Fibroblast of villous mesenchyme (primary cell): ENCODE measurements at regions not wholly inside any gene's neighbourhood (a gene's known extent, or its start where the extent isn't known, plus 50 kb on each side); places are given as distances from the start of the nearest gene placed in this dataset.
A peak's percentile ranks its signal among the peaks of the same experiment; 100 is the strongest.

Source experiments
- DNase-seq: peaks from one replicate; pipeline ENCODE4 v3.0.0-alpha.2; 2010; ENCODE audit warnings: low read depth
- H3K4me3 ChIP-seq: 2 replicates; pipeline ENCODE4 v1.5.1; 2011; ENCODE audit warnings: low read depth, mild to moderate bottlenecking, low read length
- TF ChIP-seq, protein P1 (sequence below): IDR thresholded peaks from 2 replicates; pipeline ENCODE4 v1.5.1; 2012; ENCODE audit warnings: low read depth, mild to moderate bottlenecking, low read length; ENCODE audit not compliant: insufficient read depth

DNA sequence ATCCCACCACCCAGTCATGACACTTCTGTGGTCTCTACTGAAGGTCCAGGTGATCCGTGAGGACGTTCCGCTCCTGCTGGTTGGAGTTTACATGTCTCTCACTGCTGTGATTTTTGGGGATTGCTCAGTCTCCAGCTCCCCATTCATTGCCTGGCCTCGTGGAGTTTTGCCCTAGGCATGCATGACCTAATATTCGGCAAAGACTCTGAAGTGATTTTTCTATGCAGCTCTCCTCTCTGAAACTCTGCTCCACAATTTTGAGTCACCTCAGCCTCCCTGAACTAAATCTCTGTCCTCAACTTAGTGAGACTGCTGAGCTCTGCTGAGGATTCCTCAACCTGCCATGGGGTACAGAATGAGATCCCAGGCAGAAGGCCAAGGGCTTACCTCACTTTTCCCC lies 174.4 kb upstream of the FGGY start:
- DNase-seq: no peak
- TF ChIP-seq, protein P1, sequence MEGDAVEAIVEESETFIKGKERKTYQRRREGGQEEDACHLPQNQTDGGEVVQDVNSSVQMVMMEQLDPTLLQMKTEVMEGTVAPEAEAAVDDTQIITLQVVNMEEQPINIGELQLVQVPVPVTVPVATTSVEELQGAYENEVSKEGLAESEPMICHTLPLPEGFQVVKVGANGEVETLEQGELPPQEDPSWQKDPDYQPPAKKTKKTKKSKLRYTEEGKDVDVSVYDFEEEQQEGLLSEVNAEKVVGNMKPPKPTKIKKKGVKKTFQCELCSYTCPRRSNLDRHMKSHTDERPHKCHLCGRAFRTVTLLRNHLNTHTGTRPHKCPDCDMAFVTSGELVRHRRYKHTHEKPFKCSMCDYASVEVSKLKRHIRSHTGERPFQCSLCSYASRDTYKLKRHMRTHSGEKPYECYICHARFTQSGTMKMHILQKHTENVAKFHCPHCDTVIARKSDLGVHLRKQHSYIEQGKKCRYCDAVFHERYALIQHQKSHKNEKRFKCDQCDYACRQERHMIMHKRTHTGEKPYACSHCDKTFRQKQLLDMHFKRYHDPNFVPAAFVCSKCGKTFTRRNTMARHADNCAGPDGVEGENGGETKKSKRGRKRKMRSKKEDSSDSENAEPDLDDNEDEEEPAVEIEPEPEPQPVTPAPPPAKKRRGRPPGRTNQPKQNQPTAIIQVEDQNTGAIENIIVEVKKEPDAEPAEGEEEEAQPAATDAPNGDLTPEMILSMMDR: no peak
- no peak overlapping the region for H3K4me3 ChIP-seq

DNA sequence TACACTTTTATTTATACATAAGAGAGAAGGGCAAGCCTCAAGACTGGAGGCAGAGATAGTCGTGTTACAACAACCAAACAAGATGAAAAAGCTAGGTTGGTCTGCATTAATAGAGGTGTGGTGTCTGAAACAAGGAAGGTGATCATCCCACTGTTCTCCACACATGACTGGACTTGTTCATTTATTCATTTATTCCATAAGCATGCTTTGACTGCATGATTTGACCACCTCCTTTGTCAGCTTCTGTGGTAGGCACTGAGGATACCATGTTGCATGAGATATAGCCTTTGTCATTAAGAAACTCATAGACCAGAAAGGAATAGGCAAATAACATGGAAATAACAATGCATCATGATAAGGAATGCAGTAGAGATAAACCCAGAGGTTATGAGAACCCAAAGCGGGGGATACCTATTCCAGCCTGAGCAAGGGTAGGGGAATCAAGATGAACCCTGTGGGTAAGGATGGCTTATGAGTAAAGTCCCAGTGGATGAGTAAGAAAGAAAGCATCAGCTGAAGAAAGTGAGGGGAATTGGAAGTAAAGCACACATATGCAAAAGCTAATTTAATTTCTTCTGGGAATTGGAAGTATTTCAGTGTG lies 173.7 kb upstream of the FGGY start:
- TF ChIP-seq, protein P1: no peak
- no peak for DNase-seq
- no peak overlapping the region for H3K4me3 ChIP-seq

DNA sequence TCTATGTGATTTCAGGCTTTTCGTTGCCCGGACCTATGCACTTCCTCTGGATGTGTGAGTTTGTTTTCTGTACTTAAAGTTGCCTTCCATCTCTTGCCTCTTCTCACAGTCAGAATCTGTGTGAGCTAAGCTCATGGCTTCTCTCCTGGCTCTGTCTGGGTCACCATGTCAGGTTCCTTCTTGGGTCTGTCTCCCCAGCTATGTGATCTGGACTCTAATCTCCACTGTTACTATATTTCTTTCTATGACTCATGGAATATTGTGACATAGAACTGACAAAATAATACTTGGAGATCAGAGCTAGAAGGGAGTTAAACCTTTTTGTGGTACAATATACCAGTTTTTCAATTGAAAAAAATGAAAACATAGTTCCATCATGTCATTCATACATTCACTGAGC lies 172.7 kb upstream of the FGGY start:
- TF ChIP-seq, protein P1: no peak
- H3K4me3 ChIP-seq: no peak overlapping the region
- peak; percentile 76 for DNase-seq

DNA sequence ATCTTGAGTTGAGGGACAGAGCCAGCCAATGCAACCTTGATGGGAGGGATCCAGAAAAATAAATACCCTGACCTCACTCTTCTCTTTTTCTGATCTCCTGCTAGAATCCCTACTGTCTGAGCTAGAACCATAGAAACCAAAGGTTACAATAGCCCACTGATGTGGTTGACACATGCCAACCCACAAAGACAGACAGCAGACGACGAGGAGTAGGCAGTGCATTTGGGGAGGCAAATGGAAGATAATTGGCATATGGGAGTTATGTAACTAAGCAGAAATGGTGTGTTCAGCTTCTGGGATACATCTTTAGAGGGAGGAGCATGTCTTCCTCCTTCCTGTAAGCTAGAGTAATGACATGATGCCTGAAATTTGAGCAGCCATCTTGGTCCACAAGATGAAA lies 171.7 kb upstream of the FGGY start:
- DNase-seq: no peak
- TF ChIP-seq, protein P1: no peak
- H3K4me3 ChIP-seq: no peak overlapping the region

DNA sequence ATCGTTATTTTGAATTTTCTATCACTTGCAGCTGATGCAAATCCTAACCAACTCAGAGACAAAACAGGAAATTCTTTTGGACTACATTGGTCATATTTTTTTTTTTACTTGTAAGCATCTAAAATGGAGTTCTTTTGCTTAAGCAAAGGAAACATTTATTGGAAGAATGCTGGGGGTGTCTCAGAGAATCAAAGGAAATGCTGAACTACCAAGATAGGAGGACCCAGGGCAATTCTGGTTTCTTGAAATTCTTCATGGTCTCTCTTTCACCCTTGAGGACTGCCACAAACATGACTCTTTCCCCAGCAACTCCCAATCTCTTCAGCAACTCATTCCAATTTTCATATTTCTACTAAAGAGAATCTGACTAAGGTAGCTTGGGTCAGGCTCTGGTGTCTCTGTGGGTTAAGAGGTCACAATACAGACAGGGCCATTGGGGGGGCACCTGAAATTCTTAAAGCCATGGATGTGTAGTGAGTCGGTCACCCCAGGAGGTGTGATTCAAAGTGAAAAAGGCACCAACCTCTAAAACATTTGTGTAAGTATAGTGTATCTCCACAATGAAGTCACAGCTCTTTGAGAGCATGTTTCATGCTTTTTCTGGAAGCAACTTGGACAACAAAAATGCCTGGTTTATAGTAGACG lies 171.1 kb upstream of the FGGY start:
- H3K4me3 ChIP-seq: no peak overlapping the region
- TF ChIP-seq, protein P1: no peak
- no peak for DNase-seq

DNA sequence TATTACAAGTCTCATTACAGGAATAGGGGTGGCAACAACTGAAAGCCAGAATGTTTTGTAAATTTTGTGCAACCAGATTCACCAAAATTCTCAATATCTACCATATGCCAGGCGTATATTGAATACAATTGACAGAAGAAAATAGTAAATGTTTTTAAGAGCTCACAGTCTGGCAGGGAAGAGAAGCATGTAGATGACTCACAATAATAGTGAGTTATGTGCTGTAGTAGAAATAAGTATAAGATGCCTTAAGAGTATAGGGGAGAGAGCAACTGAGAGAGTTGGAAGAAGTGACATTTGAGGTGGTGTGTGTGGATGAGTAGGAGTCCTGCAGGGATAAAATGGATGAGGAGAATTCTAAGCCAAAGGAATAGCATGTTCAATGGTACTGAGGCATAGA lies 170.5 kb upstream of the FGGY start:
- DNase-seq: no peak
- no peak overlapping the region for H3K4me3 ChIP-seq
- TF ChIP-seq, protein P1: no peak
